CD4-positive, alpha-beta memory T cell (primary cell): ENCODE measurements at regions not wholly inside any gene's neighbourhood (a gene's known extent, or its start where the extent isn't known, plus 50 kb on each side); places are given as distances from the start of the nearest gene placed in this dataset.
A peak's percentile ranks its signal among the peaks of the same experiment; 100 is the strongest.

ENCODE experiments used
- CTCF ChIA-PET: fragments of 350-600 bp; sonication (Branson Sonifier 250); formaldehyde crosslinking; loops from one replicate; lab custom pipeline; 2021; ENCODE audit warnings: inconsistent platforms; ENCODE audit not compliant: partially characterized antibody; lab: Charles Lee
- POLR2A ChIA-PET: fragments of 350-600 bp; sonication (Branson Sonifier 250); formaldehyde crosslinking; loops from one replicate; lab custom pipeline; 2021; ENCODE audit not compliant: partially characterized antibody; lab: Charles Lee
- DNase-seq, 5 donors: peaks; one replicate each; pipeline versions ENCODE4 v3.0.0 to v3.0.0-alpha.2; 2020 to 2022; ENCODE audit warnings: mixed read lengths in 1 of 5
- H3K27ac ChIP-seq: one replicate; pipeline ENCODE4 v1.7.0; 2013; ENCODE audit warnings: low read depth, low read length
- H3K27me3 ChIP-seq: 2 replicates; pipeline ENCODE4 v1.7.0; 2013; ENCODE audit warnings: mild to moderate bottlenecking, low read length, moderate library complexity; ENCODE audit not compliant: insufficient read depth
- H3K36me3 ChIP-seq: 2 replicates; pipeline ENCODE4 v1.7.0; 2013; ENCODE audit warnings: mild to moderate bottlenecking, low read length, moderate library complexity; ENCODE audit not compliant: insufficient read depth
- H3K4me1 ChIP-seq: 2 replicates; pipeline ENCODE4 v1.7.0; 2013; ENCODE audit warnings: mild to moderate bottlenecking, low read length, moderate library complexity; ENCODE audit not compliant: insufficient read depth
- H3K4me3 ChIP-seq, 2 donors: one replicate each; pipeline ENCODE4 v1.7.0; 2013; ENCODE audit warnings: low read length in 2 of 2, mild to moderate bottlenecking in 1 of 2
- H3K9me3 ChIP-seq, 2 donors: one replicate each; pipeline ENCODE4 v1.7.0; 2013; ENCODE audit warnings: low read length in 2 of 2, control low read depth in 1 of 2; ENCODE audit not compliant: control insufficient read depth in 1 of 2
- H3K27ac Mint-ChIP-seq, 7 donors: one replicate each; pipeline ENCODE4 v1.8.0; 2020 to 2021; ENCODE audit warnings: mixed read lengths in 7 of 7, mild to moderate bottlenecking in 6 of 7, inconsistent platforms in 3 of 7, moderate library complexity in 3 of 7
- H3K27me3 Mint-ChIP-seq, 2 donors: one replicate each; pipeline ENCODE4 v1.8.0; 2020 to 2021; ENCODE audit warnings: mixed read lengths in 2 of 2
- H3K36me3 Mint-ChIP-seq, 2 donors: one replicate each; pipeline ENCODE4 v1.8.0; 2020 to 2021; ENCODE audit warnings: mixed read lengths in 2 of 2, inconsistent platforms in 1 of 2, mild to moderate bottlenecking in 1 of 2
- H3K4me1 Mint-ChIP-seq, 4 donors: one replicate each; pipeline ENCODE4 v1.8.0; 2020 to 2021; ENCODE audit warnings: mixed read lengths in 4 of 4, mild to moderate bottlenecking in 1 of 4
- H3K4me3 Mint-ChIP-seq, 8 donors: one replicate each; pipeline ENCODE4 v1.8.0; 2020 to 2021; ENCODE audit warnings: mixed read lengths in 8 of 8, mild to moderate bottlenecking in 7 of 8, moderate library complexity in 6 of 8, inconsistent platforms in 3 of 8
- H3K9me3 Mint-ChIP-seq, 8 donors: one replicate each; pipeline ENCODE4 v1.8.0; 2020 to 2021; ENCODE audit warnings: mixed read lengths in 8 of 8, mild to moderate bottlenecking in 5 of 8, inconsistent platforms in 3 of 8, moderate library complexity in 1 of 8
- intact Hi-C: fragments of 100-400 bp; cut with micrococcal nuclease; formaldehyde crosslinking; loops from one replicate; pipeline ENCODE4 v1.15.1; 2023

DNA sequence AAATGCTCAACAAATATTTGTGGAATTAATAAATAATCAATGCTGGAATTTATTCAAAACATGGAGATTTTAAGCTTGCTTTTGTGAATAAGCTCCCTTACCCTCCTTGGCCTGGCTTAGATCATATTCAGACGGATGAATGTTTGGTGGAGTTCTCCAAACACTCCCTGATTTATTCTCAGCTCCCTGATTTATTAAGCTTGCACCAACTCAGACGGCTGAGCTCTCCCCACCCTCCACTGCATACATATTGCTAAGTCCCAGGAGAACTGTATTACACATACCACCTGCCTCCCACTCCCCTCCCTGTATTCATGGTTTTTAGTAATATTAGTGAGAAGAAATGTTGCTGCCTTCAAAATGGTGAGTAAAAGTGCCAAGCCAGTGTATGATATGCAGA is 1057.5 kb downstream of the SORCS3 start:
- Mint-ChIP-seq H3K36me3 (no peaks in the 10 kb centered on the region), H3K9me3 (peaks cover 0 to 8% (median under 1%) of the 10 kb centered on the region in 8 donors), H3K27ac (no peak overlapping the region), H3K4me3 (no peak overlapping the region), H3K27me3 (no peaks in the 10 kb centered on the region), H3K4me1 (no peaks in the 10 kb centered on the region)
- intact Hi-C loops, result no loop called here
- no peak for DNase-seq
- no peaks in the 10 kb centered on the region for H3K36me3 ChIP-seq
- no peaks in the 10 kb centered on the region for H3K9me3 ChIP-seq
- POLR2A ChIA-PET, result no interaction called here
- no peaks in the 10 kb centered on the region for H3K4me1 ChIP-seq
- no peak overlapping the region for H3K4me3 ChIP-seq
- CTCF ChIA-PET, result no interaction called here
- H3K27ac ChIP-seq, result no peak overlapping the region
- H3K27me3 ChIP-seq, result no peaks in the 10 kb centered on the region

DNA sequence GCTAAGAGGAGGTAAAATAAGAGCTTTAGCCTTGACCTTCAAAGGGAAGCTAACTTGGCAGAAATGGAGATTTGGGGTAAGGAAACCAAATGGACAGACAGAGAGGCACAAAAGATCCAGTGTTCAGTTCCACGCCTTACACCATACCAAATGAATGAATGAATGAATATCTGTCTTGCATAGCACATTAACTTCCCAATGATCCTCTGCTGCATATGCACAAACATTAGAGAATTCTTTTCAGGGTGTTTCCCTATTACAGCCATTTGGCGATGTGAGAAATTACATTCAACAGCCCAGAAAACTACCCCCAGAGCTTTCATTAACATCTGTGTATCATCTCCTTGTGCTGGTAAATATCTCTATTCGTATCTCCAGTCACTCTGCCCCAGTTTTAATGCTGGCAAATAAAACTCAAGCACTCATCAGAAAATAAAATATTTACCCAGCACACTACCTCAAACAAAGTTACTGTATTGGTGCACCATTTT is 1056.2 kb downstream of the SORCS3 start:
- intact Hi-C loops, result no loop called here

GRCh38 chr10:105691811-105692210 is 1050.7 kb downstream of the SORCS3 start:
- no peak overlapping the region for H3K27ac ChIP-seq
- H3K36me3 ChIP-seq, result no peaks in the 10 kb centered on the region
- no peaks in the 10 kb centered on the region for H3K4me1 ChIP-seq
- Mint-ChIP-seq H3K4me1 (no peaks in the 10 kb centered on the region), H3K27me3 (no peaks in the 10 kb centered on the region), H3K36me3 (no peaks in the 10 kb centered on the region), H3K9me3 (peaks cover 0 to 11% (median 1%) of the 10 kb centered on the region in 8 donors), H3K4me3 (no peak overlapping the region), H3K27ac (no peak overlapping the region)
- no peak for DNase-seq
- H3K27me3 ChIP-seq, result no peaks in the 10 kb centered on the region
- H3K4me3 ChIP-seq, result no peak overlapping the region
- CTCF ChIA-PET, result no interaction called here
- H3K9me3 ChIP-seq, result no peaks in the 10 kb centered on the region
- POLR2A ChIA-PET, result no interaction called here
- intact Hi-C loops, result no loop called here

More for the DNA sequence above, 1056.2 kb downstream of the SORCS3 start:
- Histone ChIP-seq H3K4me3 (no peak overlapping the region), H3K27me3 (no peaks in the 10 kb centered on the region), H3K27ac (no peak overlapping the region), H3K36me3 (no peaks in the 10 kb centered on the region), H3K9me3 (no peaks in the 10 kb centered on the region), H3K4me1 (no peaks in the 10 kb centered on the region)
- H3K27me3 Mint-ChIP-seq, result no peaks in the 10 kb centered on the region
- ChIA-PET POLR2A (no interaction called here), CTCF (no interaction called here)
- H3K4me1 Mint-ChIP-seq, result no peaks in the 10 kb centered on the region
- DNase-seq, result no peak
- peaks cover 0 to 8% (median under 1%) of the 10 kb centered on the region in 8 donors for H3K9me3 Mint-ChIP-seq
- no peak overlapping the region for H3K27ac Mint-ChIP-seq
- no peaks in the 10 kb centered on the region for H3K36me3 Mint-ChIP-seq
- H3K4me3 Mint-ChIP-seq, result no peak overlapping the region

DNA sequence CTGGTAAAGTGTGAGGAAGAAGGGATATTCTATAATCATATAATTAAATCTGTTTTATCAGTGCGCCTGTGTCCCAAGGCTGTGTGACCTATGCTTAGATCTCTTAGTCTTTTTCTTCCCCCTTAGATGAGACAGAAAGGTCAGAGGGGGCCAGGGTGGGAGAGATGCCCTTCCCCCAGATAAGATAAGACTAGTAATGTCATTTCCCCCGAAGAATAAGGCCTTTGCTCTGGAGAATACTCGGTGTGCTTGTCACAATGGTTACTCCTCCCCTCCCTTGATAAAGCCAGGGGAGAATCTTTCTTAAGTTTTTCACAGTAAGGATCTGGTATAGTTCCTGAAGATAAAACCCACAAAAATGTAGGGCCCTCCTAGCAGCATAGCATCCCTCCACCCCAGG is 1041.8 kb downstream of the SORCS3 start:
- intact Hi-C loops, result no loop called here
- no peak overlapping the region for H3K4me3 ChIP-seq

DNA sequence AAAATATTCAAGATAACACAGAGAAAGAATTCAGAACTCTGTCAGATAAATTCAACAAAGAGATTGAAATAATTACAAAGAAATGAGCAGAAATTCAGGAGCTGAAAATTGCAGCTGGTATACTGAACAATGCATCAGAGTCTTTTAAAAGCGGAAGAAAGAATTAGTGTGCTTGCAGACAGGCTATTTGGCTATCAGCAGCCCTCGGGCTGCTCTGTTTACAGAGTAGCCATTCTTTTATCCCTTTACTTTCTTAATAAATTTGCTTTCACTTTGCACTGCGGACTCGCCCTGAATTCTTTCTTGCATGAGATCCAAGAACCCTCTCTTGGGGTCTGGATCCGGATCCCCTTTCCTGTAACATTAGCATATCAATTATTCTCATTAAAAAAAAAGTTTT is 1040.0 kb downstream of the SORCS3 start:
- ChIA-PET CTCF (no interaction called here), POLR2A (no interaction called here)
- Mint-ChIP-seq H3K27ac (no peak overlapping the region), H3K27me3 (no peaks in the 10 kb centered on the region), H3K9me3 (peaks cover 6 to 38% (median 19%) of the 10 kb centered on the region in 8 donors), H3K36me3 (no peaks in the 10 kb centered on the region), H3K4me3 (no peak overlapping the region), H3K4me1 (no peaks in the 10 kb centered on the region)
- Histone ChIP-seq H3K36me3 (no peaks in the 10 kb centered on the region), H3K27me3 (no peaks in the 10 kb centered on the region), H3K9me3 (peaks cover 0 to 4% of the 10 kb centered on the region in 2 donors), H3K4me1 (no peaks in the 10 kb centered on the region), H3K27ac (no peak overlapping the region), H3K4me3 (no peak overlapping the region)
- no peak for DNase-seq
- intact Hi-C loops, result no loop called here

More for the DNA sequence above, 1041.8 kb downstream of the SORCS3 start:
- no peak overlapping the region for H3K27ac ChIP-seq
- H3K27ac Mint-ChIP-seq, result no peak overlapping the region
- no peaks in the 10 kb centered on the region for H3K4me1 ChIP-seq
- peaks cover 0 to 38% (median 19%) of the 10 kb centered on the region in 8 donors for H3K9me3 Mint-ChIP-seq
- H3K36me3 Mint-ChIP-seq, result no peaks in the 10 kb centered on the region
- H3K9me3 ChIP-seq, result peaks cover 0 to 4% of the 10 kb centered on the region in 2 donors
- H3K4me3 Mint-ChIP-seq, result no peak overlapping the region
- H3K36me3 ChIP-seq, result no peaks in the 10 kb centered on the region
- H3K27me3 ChIP-seq, result no peaks in the 10 kb centered on the region
- H3K4me1 Mint-ChIP-seq, result no peaks in the 10 kb centered on the region
- H3K27me3 Mint-ChIP-seq, result no peaks in the 10 kb centered on the region
- DNase-seq, result no peak
- POLR2A ChIA-PET, result no interaction called here
- CTCF ChIA-PET, result no interaction called here

- no peaks in the 10 kb centered on the region for H3K4me1 Mint-ChIP-seq
- Histone ChIP-seq H3K4me3 (no peak overlapping the region), H3K4me1 (no peaks in the 10 kb centered on the region), H3K27ac (no peak overlapping the region), H3K36me3 (no peaks in the 10 kb centered on the region), H3K27me3 (no peaks in the 10 kb centered on the region), H3K9me3 (peaks cover 0 to 4% of the 10 kb centered on the region in 2 donors)
- CTCF ChIA-PET, result no interaction called here
- POLR2A ChIA-PET, result no interaction called here
- no peak overlapping the region for H3K27ac Mint-ChIP-seq
- intact Hi-C loops, result no loop called here
- no peaks in the 10 kb centered on the region for H3K27me3 Mint-ChIP-seq
- H3K4me3 Mint-ChIP-seq, result no peak overlapping the region
- no peak for DNase-seq
- H3K36me3 Mint-ChIP-seq, result no peaks in the 10 kb centered on the region
- peaks cover 6 to 41% (median 22%) of the 10 kb centered on the region in 8 donors for H3K9me3 Mint-ChIP-seq
Measured at GRCh38 chr10:105679781-105680180, 1038.7 kb downstream of the SORCS3 start.

- ChIA-PET CTCF (no interaction called here), POLR2A (no interaction called here)
- H3K27ac Mint-ChIP-seq, result no peak overlapping the region
- intact Hi-C loops, result no loop called here
- H3K36me3 Mint-ChIP-seq, result no peaks in the 10 kb centered on the region
- Histone ChIP-seq H3K4me3 (no peak overlapping the region), H3K27me3 (no peaks in the 10 kb centered on the region), H3K9me3 (peaks cover 0 to 3% of the 10 kb centered on the region in 2 donors), H3K27ac (no peak overlapping the region), H3K36me3 (no peaks in the 10 kb centered on the region), H3K4me1 (no peaks in the 10 kb centered on the region)
- DNase-seq, result no peak
- peaks cover 3 to 45% (median 24%) of the 10 kb centered on the region in 8 donors for H3K9me3 Mint-ChIP-seq
- H3K27me3 Mint-ChIP-seq, result no peaks in the 10 kb centered on the region
- H3K4me1 Mint-ChIP-seq, result no peaks in the 10 kb centered on the region
- no peak overlapping the region for H3K4me3 Mint-ChIP-seq
Measured at GRCh38 chr10:105675333-105675732, 1034.2 kb downstream of the SORCS3 start.

DNA sequence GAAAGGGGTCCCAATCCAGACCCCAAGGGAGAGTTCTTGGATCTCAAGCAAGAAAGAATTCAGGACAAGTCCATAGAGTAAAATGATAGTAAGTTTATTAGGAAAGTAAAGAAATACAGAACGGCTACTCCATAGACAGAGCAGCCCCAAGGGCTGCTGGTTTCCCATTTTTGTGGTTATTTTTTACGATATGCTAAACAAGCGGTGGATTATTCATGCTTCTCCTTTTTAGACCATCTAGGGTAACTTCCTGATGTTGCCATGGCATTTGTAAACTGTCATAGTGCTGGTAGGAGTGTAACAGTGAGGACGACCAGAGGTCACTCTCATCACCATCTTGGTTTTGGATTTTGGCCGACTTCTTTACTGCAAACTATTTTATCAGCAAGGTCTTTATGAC is 1033.4 kb downstream of the SORCS3 start:
- H3K9me3 ChIP-seq, result peaks cover 0 to 3% of the 10 kb centered on the region in 2 donors
- Mint-ChIP-seq H3K36me3 (no peaks in the 10 kb centered on the region), H3K4me3 (no peak overlapping the region), H3K27me3 (no peaks in the 10 kb centered on the region), H3K9me3 (peaks cover 3 to 43% (median 21%) of the 10 kb centered on the region in 8 donors), H3K4me1 (no peaks in the 10 kb centered on the region), H3K27ac (peak overlapping the region in 1 of 7 donors; percentile 35)
- POLR2A ChIA-PET, result no interaction called here
- CTCF ChIA-PET, result no interaction called here
- no peaks in the 10 kb centered on the region for H3K36me3 ChIP-seq
- DNase-seq, result no peak
- intact Hi-C loops, result no loop called here
- H3K4me1 ChIP-seq, result no peaks in the 10 kb centered on the region
- no peaks in the 10 kb centered on the region for H3K27me3 ChIP-seq
- no peak overlapping the region for H3K4me3 ChIP-seq
- no peak overlapping the region for H3K27ac ChIP-seq
